ENCODE measurements at regions not wholly inside any gene's neighbourhood (a gene's known extent, or its start where the extent isn't known, plus 50 kb on each side); places are given as distances from the start of the nearest gene placed in this dataset.

- TF ChIP-seq CTCF (IDR thresholded peaks at IDR 0.05 in 4 of 5, conservative IDR thresholded peaks at IDR 0.05 in 1 of 5) (no peak), POLR2A (IDR thresholded peaks at IDR 0.05) (no peak)
Measured at GRCh38 chr2:129781749-129782632, 197.5 kb upstream of the RAB6C start.
